SW 1271 (cell line): ENCODE measurements at regions not wholly inside any gene's neighbourhood (a gene's known extent, or its start where the extent isn't known, plus 50 kb on each side); places are given as distances from the start of the nearest gene placed in this dataset.

Source experiments
- DNase-seq, 2 experiments: peaks; one replicate each; lab custom pipeline; 2025; lab: John Stamatoyannopoulos, UW

DNA sequence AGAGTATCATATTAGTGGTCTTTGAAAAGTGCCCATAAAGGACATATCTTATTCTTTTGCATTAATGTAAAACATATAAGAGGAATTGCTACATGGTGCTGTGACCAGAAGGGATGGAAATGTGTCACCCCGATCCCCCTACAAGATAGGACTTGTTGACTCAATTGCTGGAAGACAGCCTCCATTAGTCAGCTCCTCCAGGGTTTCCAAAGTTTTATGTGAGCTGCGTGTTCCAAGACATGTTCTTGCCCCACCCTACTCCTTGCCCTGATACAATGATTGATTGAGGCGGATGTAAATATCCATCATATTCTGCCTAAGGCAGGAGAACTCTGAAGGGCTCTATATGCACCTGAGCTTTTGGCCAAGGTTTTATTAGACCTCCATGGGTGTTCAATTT lies 541.0 kb upstream of the ZEB2 start:
- DNase-seq: no peak

DNA sequence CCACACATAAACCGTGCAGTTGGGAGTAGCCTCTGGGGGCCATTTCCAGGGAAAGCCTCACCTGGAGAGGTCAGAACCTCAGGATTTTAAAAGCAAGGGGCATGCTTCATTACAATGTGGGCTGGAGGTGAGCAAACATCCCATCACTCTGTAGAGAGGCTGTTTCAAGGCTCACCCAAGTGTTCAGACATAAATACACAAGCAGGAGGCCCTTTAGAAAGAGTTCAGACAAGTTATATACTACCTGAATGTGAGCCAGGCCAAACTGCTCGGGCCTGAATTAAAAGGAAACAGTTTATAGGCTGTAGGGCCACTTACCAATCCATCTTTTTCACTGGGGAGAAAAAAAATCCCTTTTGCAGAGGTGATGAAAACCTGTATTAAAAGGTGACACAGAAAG lies 540.0 kb upstream of the ZEB2 start:
- no peak for DNase-seq

DNA sequence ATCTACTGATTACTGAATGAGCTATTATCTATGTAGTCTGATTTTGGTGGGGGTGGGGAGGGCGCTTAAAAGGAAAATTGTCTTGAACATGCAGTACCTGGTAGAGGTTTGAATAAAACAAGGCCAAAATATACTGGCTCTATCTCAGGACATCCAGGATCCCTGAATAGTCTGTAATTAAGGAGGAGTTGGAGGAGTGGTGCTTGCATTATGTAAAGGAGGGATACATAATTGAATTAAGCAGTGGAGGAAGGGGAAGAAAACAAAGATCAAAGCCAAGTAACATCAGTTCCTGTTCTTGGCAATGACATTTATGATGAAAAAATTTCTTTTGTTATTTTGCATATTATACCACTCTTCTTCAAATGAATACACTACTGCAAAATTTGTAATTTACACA lies 539.4 kb upstream of the ZEB2 start:
- no peak for DNase-seq

DNA sequence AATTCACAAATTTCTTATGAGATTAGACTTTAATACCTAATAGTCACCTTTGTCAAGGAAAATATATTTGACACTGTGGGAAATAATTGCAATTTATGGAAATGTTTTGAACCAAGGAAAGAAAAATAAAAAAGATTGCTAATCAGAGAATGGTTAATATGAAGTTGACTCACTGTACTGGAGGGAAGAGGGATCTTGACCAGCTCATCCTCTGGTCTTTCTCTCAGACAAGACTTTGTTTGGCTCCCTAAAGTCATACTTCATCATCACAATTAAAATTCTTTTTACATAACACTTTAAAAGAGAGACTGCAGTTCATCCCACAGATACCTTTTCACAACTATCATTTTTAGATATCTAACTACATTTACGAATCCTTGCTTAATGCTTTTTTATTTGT lies 538.5 kb upstream of the ZEB2 start:
- DNase-seq: no peak

DNA sequence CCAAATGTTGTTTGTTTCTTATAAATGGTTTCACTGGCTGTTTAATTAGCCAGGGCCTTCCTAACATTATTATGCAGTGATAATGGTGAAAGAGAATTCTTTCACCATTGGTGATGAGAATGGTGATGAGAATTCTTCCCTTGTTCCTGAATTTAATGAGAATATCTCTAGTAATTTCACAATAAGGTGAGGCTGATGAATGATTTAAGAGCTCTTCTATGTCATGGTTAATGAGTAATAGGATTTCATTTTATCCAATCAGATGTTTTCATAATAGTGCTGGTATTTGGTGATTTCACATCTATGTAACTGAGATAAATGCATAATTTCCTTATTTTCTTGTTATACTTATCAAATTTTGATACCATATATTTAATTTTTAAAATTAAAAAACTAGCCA lies 535.7 kb upstream of the ZEB2 start:
- DNase-seq: no peak

DNA sequence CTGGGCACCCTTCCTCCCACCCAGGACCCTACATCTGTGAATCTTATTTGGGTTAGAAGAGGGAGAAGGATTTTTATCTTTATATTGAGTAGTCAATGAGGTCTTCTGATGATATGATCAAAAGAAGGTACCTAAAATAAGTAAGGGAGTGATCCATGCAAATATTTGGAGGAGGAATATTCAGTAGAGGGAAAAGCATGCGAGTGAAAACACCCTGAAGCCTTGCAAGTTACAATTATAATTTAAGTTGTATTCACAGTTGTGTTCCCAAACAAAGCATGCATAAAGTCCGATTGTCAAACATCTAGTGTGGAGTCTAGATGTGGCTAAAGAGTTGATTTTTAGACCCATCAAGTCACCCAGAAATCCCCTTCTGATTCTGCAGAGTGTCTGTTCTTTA lies 530.2 kb upstream of the ZEB2 start:
- no peak for DNase-seq

DNA sequence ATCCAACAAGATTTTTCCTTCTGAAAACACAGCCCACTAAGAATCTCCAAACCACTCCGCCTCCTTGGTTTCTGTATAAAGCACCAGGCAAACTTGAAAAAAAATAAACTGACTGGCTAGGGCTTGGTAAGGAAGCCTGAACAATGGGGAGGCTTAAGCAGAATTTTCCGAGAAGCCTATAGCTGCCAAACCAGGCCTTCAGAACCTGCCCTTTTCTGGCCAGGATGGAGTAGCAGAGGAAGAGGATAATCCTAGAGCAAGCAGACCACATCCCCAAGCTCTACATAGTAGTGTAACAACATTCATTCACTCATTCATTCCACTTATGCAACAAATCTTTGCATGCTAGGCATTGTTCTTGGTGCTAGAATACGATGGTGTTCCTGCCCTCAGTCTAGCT lies 529.6 kb upstream of the ZEB2 start:
- DNase-seq: no peak

DNA sequence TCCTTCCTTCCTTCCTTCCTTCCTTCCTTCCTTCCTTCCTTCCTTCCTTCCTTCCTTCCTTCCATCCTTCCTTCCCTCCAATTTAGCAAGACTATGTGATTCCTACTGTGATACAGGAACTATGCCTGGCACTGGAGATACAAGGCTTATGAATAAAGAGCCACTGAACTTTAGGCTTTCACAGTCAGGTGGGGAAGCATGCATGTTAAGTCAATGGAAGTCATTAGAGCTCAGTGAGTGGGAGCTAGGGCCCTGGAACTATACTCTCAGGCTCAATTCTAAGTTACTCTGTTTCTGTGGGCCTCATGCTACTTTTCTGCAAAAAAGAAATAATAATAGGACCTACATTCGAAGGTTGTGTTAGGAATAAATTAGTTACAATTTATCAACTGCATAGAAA lies 527.6 kb upstream of the ZEB2 start:
- DNase-seq: no peak

DNA sequence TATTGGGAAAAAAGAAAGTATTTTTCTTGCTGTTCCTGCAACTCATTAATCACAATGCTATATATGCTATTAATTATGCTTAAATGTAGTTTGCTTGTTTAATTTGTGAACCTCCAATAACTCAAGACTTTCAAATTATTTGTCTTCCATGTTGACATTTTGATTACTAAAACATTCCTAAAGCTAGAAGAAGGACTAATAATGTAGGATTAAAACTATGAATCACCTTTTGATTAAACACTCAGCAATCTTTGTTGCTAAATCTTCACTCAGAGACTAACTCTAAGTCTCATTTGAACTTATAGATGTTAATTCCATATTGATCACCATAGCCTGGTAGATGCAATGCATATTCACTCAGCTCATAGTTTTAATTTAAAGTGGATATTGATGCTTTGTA lies 524.6 kb upstream of the ZEB2 start:
- DNase-seq: no peak

DNA sequence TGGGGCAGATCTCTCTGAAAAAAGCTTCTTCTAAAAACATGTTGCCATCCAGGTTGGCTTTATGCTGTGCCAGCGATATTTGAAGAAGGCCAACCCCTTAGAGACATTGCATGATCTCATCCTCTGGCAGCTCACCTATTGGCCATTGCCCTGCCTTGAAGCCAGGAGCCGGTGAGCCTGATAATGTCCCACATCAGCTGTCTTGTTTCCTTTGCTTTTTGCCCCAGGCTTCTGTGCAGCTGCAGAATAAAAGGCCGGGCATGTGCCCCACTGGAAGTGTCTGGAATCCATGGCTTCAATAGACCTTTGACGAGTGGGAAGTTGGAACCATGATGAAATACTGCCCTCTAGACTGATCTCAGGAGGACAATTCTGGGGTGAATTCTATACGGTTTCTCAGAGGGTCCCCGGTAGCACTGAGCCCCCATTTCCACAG lies 523.5 kb upstream of the ZEB2 start:
- no peak for DNase-seq

DNA sequence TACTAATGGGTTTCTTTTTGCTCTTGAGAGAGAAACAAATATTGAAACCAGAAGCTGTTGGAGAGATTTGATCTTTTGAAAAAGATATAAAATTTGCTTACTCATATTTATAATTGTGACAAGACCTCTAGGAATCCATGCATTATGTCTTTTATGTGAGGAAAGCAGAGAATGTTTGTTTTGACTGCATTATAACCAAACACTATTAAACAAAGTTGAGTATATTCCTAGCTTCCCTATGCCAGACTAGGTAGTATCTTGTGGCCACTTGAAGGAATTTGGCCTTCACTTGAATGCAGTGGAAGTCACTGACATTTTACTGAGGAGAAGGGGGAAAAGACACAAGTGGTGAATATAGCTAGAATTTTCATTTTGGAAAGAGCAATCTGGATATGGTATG lies 521.8 kb upstream of the ZEB2 start:
- no peak for DNase-seq

DNA sequence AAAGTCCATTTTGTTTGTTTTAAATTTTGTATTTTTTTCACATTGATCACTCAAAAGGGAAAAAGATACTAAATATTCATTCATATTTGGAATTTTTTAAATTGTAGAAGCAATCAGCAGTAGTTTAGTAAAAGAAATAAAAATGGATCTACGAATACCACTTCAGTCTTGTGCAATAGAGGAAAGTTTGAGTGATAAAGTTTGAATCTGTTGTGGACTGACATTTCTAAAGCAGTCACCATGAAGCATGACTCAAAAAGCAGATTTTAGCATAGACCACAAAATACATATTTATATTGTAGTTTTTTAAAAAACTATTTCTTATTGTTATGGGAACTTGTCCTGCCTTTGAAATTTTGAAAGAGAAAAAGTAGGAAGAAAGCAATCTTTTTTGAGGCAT lies 520.5 kb upstream of the ZEB2 start:
- DNase-seq: no peak

DNA sequence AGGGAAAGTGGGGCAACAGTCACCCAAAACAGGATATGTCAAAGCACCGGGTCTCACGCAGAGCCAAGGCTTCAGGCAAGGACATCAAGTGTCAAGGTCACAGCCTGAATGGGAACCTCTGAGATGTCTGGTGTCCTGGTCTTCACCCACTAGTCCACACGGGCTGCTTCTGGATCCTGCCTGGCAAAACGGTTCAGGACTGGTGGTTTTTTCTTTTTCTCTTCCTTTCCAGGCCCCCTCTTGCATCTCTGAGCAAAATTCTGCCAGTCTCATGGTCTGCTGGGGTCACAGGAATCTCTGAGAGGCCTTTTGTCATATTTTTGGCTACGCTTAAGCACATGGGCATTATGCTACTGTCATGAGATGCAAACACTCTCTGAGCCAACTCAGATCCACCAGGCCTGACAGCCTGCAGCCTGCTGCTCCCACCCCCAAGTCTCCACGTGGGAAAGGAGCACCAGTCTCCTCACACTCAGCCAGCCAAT lies 518.2 kb upstream of the ZEB2 start:
- no peak for DNase-seq

DNA sequence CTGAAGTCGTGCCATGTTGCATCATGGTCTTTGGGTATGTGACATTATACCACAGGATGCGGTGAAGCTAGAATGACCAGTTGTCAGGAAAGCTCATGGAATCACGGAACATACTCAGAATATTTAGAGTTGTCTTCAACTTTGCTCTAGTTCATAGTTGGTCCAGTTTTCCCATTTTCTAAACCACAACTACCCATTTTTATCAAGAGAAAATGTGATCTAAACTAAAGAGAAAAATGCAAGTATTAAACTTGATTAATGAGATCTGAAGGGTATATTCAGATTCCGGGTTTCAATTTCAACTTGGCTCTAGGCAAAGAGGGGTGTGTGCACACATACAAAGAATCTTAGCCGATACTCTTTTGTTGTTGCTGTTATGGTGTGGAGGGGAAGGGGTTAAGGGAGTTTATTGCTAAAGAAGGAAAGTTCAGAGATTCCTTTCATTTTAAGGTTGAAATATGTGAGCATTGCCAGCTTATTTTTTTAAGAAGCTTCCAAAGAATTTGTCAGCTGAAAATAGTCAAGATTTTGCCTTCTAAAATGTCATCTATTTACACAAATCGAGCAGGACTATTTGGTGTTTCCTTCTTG lies 516.6 kb upstream of the ZEB2 start:
- no peak for DNase-seq

DNA sequence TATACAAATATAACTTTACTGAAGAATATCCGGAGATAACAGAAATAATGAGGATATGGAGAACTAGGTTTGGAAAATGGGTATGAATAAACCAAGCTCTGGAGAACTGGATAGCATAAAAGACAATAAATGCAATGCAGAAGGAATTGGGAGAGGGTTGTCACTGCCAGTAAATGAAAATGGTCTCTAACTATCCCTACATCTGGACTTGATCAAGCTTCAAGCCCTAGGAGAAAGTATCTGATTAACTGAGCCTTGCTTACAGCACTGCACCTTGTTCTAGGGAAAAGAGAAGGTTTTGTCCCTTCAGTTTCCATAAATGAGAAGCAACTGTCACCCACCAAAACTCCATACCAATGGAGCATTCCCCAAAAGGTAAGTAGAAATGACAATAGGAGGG lies 514.6 kb upstream of the ZEB2 start:
- no peak for DNase-seq

DNA sequence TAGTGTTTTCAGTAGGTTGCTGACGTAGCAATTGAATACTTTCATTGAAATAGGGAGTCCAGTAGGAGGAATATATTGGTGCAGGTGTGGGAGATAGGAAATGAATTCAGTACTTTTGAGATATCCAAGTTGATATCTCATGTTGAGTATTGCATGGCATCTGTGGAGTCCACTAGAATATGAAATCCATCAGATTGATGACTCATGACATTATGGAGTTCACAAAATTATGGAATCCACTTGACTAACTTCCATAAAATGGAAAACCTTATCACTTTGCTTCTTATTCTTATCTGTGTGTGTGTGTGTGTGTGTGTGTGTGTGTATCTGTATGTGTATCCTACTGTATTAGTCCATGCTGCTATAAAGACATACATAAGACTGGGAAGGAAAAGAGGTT lies 513.5 kb upstream of the ZEB2 start:
- DNase-seq: no peak

DNA sequence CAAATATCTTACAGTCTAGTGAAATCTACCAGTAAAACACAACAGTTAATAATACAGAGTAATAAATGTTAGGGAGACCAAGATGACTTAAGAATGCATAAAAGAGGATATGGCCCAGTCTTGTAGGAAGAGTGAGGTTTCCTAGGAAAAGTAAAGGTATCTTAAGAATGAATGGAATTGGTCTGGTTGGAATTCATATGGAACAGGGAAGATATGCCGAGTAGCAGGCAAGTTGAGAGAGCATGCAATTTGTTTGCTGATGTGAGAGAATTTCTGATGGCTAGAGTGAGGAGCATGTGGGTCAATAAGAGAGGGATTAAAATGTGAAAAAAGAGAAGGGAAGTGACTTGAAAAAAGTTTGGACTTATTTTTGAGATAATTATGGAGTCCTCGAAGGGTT lies 512.9 kb upstream of the ZEB2 start:
- no peak for DNase-seq

DNA sequence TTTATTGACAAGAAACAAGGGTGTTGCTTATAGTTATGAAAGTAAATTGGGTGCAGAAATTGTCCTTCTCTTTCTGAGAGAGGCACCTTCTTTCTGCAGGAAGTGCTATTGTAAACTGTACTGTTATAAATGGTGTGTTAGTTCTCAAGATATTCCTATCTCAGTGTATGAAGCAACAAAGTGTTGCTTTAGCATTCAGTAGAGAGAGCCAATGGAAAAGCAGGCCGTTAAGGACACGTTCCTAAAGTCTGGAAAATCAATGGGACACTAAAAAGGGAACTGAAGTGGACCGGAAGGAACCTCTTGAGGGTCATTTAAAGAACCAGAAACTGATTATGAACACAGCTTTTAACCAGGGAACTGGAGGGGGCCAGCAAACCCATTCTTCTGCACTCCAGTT lies 510.0 kb upstream of the ZEB2 start:
- DNase-seq: no peak

DNA sequence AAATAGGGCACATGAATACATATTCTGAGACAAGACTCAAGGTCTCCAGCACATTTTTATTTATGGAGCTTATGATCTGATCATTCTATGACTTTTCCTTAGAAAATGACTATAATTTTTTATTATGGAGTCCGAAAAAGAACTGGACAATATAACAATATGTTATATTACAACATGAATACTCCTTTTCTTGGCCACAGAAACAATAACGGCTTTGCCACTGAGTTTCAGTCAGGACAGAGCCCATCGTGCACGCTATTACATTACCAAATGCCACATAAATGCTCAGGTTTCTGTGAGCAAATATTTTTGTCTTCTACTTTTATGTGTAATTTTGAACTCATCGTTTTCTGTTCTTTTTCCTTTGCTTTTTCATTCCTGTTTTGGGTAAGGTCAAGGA lies 509.2 kb upstream of the ZEB2 start:
- no peak for DNase-seq

DNA sequence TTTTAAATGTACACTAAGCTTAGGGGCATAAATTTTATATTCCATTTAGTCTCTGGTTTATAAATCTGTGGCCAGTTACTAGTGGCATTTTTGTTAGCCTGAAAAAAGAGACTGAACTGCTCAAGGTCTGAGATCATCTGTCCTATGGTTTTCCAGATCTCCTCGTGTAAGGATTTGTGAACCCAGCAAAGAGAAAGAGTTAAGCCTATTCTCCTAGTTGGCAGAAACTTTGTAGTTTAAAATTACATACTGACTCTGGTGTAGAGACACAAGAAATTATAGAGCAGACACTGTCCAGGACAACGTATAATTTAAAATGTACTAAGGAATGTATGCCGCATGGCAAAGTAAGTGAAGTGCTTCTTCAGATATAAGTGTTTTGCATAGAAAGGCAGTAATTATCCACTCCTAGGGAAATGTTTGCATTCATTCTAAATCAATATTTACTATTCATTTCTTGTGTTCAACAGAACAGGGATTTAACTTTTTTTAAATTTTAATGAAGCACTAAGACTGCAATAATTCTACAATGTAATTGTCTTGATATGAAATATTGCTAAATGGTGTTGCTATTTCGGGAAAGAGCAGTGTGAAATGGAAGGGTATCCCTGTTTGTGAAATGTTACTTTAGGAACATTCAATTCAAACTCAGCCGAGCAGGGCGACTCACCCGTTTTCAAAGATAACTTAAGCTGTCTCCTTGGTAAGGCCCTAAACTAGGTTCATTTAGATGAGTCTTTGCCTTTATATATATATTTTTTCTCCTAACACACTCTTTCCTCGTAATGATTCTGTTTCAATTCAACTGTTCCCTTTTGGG lies 508.4 kb upstream of the ZEB2 start:
- DNase-seq: no peak

DNA sequence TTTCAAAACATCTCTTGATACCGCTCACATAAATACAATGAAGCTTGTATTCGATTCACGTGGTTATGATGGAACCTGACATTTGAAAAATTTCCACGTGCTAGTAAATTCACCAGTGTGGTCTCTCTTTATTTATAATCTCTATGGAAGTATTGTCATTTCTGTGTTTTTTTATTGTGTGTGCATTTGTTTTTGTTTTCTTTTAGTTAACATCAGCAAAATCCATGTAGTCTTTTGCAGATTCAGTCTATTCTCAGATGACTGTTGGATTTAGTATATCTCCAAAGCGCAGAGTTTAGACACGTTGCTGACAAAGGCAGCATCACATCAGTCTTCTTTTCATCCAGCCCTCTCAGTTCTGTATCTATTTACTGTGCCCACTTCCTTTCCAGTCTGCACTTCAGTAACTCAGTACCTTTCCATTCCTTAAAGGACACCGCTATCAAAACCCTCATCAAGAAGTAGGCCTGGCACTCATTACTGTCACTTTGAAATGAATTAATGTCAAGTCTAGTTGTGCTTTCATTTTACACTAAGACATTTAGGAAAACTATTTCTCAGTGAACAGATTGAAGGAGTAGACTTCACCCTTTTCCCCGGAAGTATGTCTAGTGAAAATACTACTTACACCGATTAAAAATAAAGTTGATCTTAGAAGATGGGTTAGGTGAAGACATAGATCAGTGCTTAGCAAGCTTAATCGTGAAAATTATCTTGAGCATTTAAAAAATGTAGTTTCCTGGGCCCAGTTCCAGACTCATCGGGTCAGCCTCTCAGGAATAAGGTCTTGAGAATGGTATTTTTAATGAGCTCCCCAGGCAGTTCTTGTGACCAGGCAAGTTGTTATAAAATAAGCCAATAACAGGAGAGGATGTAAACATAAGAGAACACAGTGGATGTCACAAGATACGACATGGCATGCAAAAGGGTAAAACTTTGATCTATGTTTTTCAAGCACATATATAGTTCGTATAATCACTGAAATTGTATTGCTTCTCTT lies 506.8 kb upstream of the ZEB2 start:
- no peak for DNase-seq

DNA sequence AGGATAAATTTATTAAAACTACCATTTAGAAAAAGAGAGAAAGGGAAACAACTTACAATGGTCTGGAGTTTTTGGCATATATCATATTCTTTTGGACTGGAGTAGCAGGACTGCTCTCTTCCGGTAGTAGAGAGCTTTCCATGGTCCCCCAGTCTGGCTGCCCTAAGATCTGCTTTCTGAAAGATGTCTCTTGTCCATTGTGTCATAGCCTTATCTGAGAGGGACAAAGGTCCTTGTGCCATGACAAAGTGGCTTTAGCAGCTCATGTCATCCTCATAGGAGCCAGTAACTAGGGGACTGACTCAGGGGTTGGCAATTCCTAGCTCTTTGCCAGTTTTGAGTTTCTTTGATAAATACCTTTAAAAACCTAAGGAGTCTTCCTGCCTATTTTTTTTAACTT lies 505.5 kb upstream of the ZEB2 start:
- DNase-seq: no peak
